Spleen (tissue), 7 donors: ENCODE measurements at regions not wholly inside any gene's neighbourhood (a gene's known extent, or its start where the extent isn't known, plus 50 kb on each side); places are given as distances from the start of the nearest gene placed in this dataset.
"Not testable (repeated sequence)": the region's sequence is repeated elsewhere in the genome, so short reads cannot be mapped to it uniquely, and the experiment has no call there.

Source experiments
- POLR2A ChIP-seq, 3 donors: fragments of 450-650 bp; IDR thresholded peaks; one replicate each; pipeline ENCODE4 v1.5.1; 2017; ENCODE audit warnings: antibody characterized with exemption in 3 of 3, mild to moderate bottlenecking in 1 of 3
- POLR2AphosphoS5 ChIP-seq, 3 donors: sonication (generic); formaldehyde crosslinking; IDR thresholded peaks; one replicate each; pipeline ENCODE4 v1.5.1; 2017; ENCODE audit warnings: antibody characterized with exemption in 3 of 3
- TF ChIP-seq, protein P1 (sequence below), 11 experiments: fragments of 200-600 bp in 7 of 11; fragments of 450-650 bp in 4 of 11; sonication (generic) in 4 of 11; IDR thresholded peaks in 8 of 11; conservative IDR thresholded peaks in 3 of 11; 1 replicate in 7 of 11; 2 replicates in 4 of 11; pipeline versions ENCODE4 v1.4.0 to v1.8.0; 2016 to 2021; ENCODE audit warnings: antibody characterized with exemption in 11 of 11, inconsistent platforms in 4 of 11, mild to moderate bottlenecking in 1 of 11
- donor health status: DM: no; HTN: no; CAD: no; lungs with moderate emphysema.
- donor health status: DM: no; HTN: no; CAD: no.
- donor health status: DM: no; HTN: no; CAD: no.

DNA sequence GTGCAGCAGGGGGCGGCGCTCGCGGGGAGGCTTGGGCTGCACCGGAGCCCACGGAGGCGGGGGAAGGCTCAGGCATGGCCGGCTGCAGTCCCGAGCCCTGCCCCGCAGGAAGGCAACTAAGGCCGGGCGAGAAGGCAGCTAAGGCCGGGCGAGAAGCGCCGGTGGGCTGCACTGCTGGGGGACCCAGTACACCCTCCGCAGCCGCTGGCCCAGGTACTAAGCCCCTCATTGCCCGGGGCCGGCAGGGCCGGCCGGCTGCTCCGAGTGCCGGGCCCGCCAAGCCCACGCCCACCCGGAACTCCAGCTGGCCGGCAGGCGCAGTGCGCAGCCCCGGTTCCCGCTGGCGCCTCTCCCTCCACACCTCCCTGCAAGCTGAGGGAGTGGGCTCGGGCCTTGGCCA is 150.0 kb downstream of the SMIM20 start:
- TF ChIP-seq, protein P1, sequence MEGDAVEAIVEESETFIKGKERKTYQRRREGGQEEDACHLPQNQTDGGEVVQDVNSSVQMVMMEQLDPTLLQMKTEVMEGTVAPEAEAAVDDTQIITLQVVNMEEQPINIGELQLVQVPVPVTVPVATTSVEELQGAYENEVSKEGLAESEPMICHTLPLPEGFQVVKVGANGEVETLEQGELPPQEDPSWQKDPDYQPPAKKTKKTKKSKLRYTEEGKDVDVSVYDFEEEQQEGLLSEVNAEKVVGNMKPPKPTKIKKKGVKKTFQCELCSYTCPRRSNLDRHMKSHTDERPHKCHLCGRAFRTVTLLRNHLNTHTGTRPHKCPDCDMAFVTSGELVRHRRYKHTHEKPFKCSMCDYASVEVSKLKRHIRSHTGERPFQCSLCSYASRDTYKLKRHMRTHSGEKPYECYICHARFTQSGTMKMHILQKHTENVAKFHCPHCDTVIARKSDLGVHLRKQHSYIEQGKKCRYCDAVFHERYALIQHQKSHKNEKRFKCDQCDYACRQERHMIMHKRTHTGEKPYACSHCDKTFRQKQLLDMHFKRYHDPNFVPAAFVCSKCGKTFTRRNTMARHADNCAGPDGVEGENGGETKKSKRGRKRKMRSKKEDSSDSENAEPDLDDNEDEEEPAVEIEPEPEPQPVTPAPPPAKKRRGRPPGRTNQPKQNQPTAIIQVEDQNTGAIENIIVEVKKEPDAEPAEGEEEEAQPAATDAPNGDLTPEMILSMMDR (IDR thresholded peaks at IDR 0.05 in 8 of 11, conservative IDR thresholded peaks at IDR 0.05 in 3 of 11): not testable (repeated sequence)
- not testable (repeated sequence) for TF ChIP-seq POLR2A, POLR2AphosphoS5 (IDR thresholded peaks at IDR 0.05)
